B cell (primary cell): ENCODE measurements at regions not wholly inside any gene's neighbourhood (a gene's known extent, or its start where the extent isn't known, plus 50 kb on each side); places are given as distances from the start of the nearest gene placed in this dataset.

Source experiments
- EZH2 ChIP-seq: IDR thresholded peaks from 2 replicates; pipeline ENCODE4 v1.6.1; 2012; ENCODE audit warnings: borderline replicate concordance, low read depth, mild to moderate bottlenecking, moderate library complexity, low read length; ENCODE audit not compliant: insufficient read depth, poor library complexity, severe bottlenecking
- TF ChIP-seq, protein P1 (sequence below): fragments of 200-600 bp; IDR thresholded peaks from one replicate; pipeline ENCODE4 v1.8.0; 2022; ENCODE audit warnings: antibody characterized with exemption, mild to moderate bottlenecking

DNA sequence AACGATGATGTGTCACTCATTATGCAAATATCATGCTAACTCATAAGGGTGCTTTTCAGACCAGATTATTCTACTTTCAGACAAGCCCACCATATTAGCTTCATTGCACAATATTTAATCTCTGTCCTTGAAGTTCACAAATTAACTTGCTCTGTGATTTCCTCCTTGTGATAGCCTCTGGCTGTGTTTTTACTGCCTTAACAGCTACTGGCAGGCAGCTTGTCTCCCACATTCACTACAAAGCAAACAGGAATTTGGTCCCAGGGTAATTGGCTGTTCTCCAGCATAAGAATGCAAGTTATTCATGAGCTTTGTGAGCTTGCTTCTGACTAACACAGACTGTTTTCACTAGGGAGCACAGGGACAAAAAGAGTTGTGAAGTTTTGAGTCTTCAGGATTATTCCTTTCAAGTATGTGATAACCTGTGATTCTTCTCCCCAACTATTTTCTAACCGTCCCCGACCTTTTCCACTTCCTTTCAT lies 87.9 kb upstream of the HMCN1 start:
- TF ChIP-seq, protein P1, sequence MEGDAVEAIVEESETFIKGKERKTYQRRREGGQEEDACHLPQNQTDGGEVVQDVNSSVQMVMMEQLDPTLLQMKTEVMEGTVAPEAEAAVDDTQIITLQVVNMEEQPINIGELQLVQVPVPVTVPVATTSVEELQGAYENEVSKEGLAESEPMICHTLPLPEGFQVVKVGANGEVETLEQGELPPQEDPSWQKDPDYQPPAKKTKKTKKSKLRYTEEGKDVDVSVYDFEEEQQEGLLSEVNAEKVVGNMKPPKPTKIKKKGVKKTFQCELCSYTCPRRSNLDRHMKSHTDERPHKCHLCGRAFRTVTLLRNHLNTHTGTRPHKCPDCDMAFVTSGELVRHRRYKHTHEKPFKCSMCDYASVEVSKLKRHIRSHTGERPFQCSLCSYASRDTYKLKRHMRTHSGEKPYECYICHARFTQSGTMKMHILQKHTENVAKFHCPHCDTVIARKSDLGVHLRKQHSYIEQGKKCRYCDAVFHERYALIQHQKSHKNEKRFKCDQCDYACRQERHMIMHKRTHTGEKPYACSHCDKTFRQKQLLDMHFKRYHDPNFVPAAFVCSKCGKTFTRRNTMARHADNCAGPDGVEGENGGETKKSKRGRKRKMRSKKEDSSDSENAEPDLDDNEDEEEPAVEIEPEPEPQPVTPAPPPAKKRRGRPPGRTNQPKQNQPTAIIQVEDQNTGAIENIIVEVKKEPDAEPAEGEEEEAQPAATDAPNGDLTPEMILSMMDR = no peak
- no peak for TF ChIP-seq EZH2
